NCI-H526 treated with DMSO at 0.1 percent for 48 hours (cell line): ENCODE measurements at regions not wholly inside any gene's neighbourhood (a gene's known extent, or its start where the extent isn't known, plus 50 kb on each side); places are given as distances from the start of the nearest gene placed in this dataset.
"Not testable (repeated sequence)": the region's sequence is repeated elsewhere in the genome, so short reads cannot be mapped to it uniquely, and the experiment has no call there.

Source experiments
- DNase-seq: peaks from one replicate; lab custom pipeline; 2025; lab: John Stamatoyannopoulos, UW

- no peak for DNase-seq
Observed at GRCh38 chr4:170190265-170190664, 100.5 kb upstream of the AADAT start.

DNA sequence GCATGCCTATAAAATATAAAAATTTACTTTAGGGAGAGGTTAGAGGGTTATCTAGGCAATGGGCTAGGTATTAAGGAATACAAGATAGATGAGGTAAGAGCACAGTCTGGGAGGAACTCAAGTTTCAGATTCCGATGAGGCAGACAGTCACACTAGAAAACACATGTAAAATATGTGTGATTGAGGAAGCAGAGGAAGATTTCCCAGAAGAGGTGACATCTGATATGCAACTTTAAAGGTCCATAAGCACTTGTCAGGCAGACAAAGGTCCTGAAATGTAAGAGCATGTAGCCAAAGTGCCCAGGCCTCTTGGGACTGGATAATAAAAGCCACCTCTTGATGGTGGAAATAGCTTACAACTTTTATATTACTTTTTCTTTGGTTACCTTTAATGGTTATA lies 81.1 kb upstream of the AADAT start:
- no peak for DNase-seq

DNA sequence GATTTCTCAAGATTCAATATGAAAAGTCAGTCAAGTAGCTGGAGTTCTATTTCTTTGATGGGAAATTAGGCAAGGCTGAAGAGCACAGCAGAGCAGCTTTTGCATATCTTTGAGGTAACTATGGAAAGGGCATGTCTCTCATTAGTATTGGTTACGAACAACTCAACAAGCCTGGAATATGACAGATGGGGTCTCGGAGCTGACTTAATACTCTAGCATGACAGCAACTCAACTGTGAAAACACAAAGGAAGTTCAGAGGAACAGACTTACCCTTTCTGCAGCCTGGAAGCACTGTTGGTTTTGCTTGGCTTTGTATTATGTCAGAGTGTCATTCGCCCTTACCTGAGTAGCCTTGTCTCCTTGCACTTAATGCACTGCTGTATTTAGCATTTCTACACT lies 79.9 kb upstream of the AADAT start:
- DNase-seq: no peak

- DNase-seq: no peak
Observed at GRCh38 chr4:170167678-170168077, 77.9 kb upstream of the AADAT start.

DNA sequence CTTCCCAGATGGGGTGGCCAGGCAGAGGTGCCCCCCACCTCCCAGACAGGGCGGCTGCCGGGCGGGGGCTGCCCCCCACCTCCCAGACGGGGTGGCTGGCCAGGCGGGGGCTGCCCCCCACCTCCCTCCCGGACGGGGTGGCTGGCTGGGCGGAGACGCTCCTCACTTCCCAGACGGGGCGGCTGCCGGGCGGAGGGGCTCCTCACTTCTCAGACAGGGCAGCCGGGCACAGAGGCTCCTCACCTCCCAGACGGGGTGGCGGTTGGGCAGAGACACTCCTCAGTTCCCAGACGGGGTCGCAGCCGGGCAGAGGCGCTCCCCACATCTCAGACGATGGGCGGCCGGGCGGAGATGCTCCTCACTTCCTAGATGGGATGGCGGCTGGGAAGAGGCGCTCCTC lies 76.4 kb upstream of the AADAT start:
- not testable (repeated sequence) for DNase-seq

DNA sequence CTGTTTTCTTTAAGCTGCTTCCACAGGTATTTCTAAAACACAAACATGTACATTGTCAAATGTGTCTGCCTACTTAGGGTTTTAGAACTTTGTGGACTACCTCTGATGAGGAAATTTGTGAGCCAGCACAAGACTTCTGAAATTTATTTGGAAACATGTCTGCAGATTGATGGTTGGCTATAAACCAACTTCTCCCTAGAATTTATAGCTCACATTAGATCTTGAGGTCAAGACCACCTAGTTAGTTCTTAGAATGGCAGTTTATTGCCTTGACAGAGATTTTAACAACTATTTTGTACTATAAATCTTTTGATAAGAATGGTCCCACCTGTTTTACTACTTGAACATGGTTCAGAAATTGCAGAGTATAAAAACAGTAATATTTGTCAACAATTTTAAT lies 72.7 kb upstream of the AADAT start:
- no peak for DNase-seq

- no peak for DNase-seq
Observed at GRCh38 chr4:170157670-170158069, 67.9 kb upstream of the AADAT start.

GRCh38 chr4:170145120-170145519 lies 55.4 kb upstream of the AADAT start:
- DNase-seq: no peak

GRCh38 chr4:170139764-170140163 lies 50.0 kb upstream of the AADAT start:
- no peak for DNase-seq
